HepG2 (cell line): ENCODE measurements at regions not wholly inside any gene's neighbourhood (a gene's known extent, or its start where the extent isn't known, plus 50 kb on each side); places are given as distances from the start of the nearest gene placed in this dataset.

ENCODE experiments used
- ATAC-seq: fragments of 200-7000 bp; cut with Tn5 transposase; 3 replicates; pipeline ENCODE4 v1.9.1; 2020; ENCODE audit warnings: mild to moderate bottlenecking, moderate library complexity
- BruUV-seq: library from RNA; stranded (reverse); fragments of 400-500 nt; replicated peaks from 2 replicates; lab custom pipeline; 2021; lab: Mats Ljungman, UMichigan
- CTCF ChIA-PET: fragments of 300-600 bp; formaldehyde crosslinking; extraction: SDS; loops from one replicate; lab custom pipeline; 2021; ENCODE audit warnings: low total read pairs, inconsistent platforms, low intra/inter-chr PET ratio; lab: Yijun Ruan, JAX
- POLR2A ChIA-PET: fragments of 350-600 bp; sonication (Branson Sonifier 250); formaldehyde crosslinking; loops from one replicate; lab custom pipeline; 2020; ENCODE audit warnings: antibody characterized with exemption, inconsistent platforms; lab: Yijun Ruan, JAX
- DNase-seq: peaks from one replicate; pipeline ENCODE4 v3.0.0-alpha.2; 2015; ENCODE audit warnings: low spot score
- FAIRE-seq: peaks from 3 replicates; lab custom pipeline; 2011; peaks lifted over from hg19 to GRCh38; lab: Jason Lieb, UNC
- H2AFZ ChIP-seq: one replicate; pipeline ENCODE4 v1.6.1; 2011; ENCODE audit warnings: low read length, inconsistent platforms
- H3K27ac ChIP-seq: fragments of 300-600 bp; 3 replicates; pipeline ENCODE4 v1.8.0; 2011; ENCODE audit warnings: mixed run types, mild to moderate bottlenecking, mixed read lengths, low read length, inconsistent platforms; ENCODE audit not compliant: insufficient read depth; ENCODE audit errors: extremely low read length
- H3K27me3 ChIP-seq, 2 experiments: fragments of 200-600 bp in 1 of 2; 2 replicates in 1 of 2; 3 replicates in 1 of 2; pipeline versions ENCODE4 v1.6.0 to v1.8.0; 2011; ENCODE audit warnings: low read length in 2 of 2, mild to moderate bottlenecking in 2 of 2, moderate library complexity in 2 of 2, inconsistent platforms in 1 of 2; ENCODE audit not compliant: insufficient read depth in 2 of 2, control insufficient read depth in 1 of 2
- H3K36me3 ChIP-seq, 2 experiments: fragments of 200-600 bp in 1 of 2; replicated peaks in 1 of 2; 2 replicates in 1 of 2; 3 replicates in 1 of 2; pipeline versions ENCODE4 v1.5.1 to v1.8.0; 2011; ENCODE audit warnings: low read length in 2 of 2, inconsistent platforms in 1 of 2; ENCODE audit not compliant: insufficient read depth in 2 of 2, control insufficient read depth in 1 of 2
- H3K4me1 ChIP-seq: 2 replicates; pipeline ENCODE4 v1.5.1; 2012; ENCODE audit warnings: low read length, inconsistent platforms; ENCODE audit not compliant: insufficient read depth
- H3K4me2 ChIP-seq: 2 replicates; pipeline ENCODE4 v1.6.0; 2011; ENCODE audit warnings: low read depth, low read length, inconsistent platforms
- H3K4me3 ChIP-seq, 3 experiments: fragments of 200-600 bp in 1 of 3; sonication (generic), shearing (Covaris generic) in 1 of 3; replicated peaks in 1 of 3; 2 replicates each; pipeline ENCODE4 v1.5.1; 2011 to 2016; ENCODE audit warnings: low read length in 3 of 3, inconsistent platforms in 2 of 3, low read depth in 2 of 3, mild to moderate bottlenecking in 2 of 3, control low read depth in 1 of 3, mixed read lengths in 1 of 3; ENCODE audit not compliant: insufficient read depth in 1 of 3
- H3K79me2 ChIP-seq: one replicate; pipeline ENCODE4 v1.6.1; 2011; ENCODE audit warnings: low read length, inconsistent platforms; ENCODE audit not compliant: insufficient read depth
- H3K9ac ChIP-seq: 2 replicates; pipeline ENCODE4 v1.6.0; 2011; ENCODE audit warnings: mild to moderate bottlenecking, low read depth, low read length, inconsistent platforms; ENCODE audit not compliant: insufficient read depth
- H3K9me3 ChIP-seq: 2 replicates; pipeline ENCODE4 v1.5.1; 2012; ENCODE audit warnings: mild to moderate bottlenecking, low read length
- H4K20me1 ChIP-seq: 2 replicates; pipeline ENCODE4 v1.6.0; 2011; ENCODE audit warnings: inconsistent platforms, mild to moderate bottlenecking, low read length, moderate library complexity; ENCODE audit not compliant: insufficient read depth
- ATF6 ChIP-seq: sonication (generic); formaldehyde crosslinking; conservative IDR thresholded peaks from 2 replicates; pipeline ENCODE4 v1.4.0; 2020; ENCODE audit warnings: missing genetic modification reagents
- ELF4 ChIP-seq: sonication (generic); formaldehyde crosslinking; IDR thresholded peaks from 2 replicates; pipeline ENCODE4 v1.5.0; 2020; ENCODE audit warnings: missing genetic modification reagents, mild to moderate bottlenecking, moderate library complexity, borderline replicate concordance
- FLYWCH1 ChIP-seq: sonication (generic); formaldehyde crosslinking; IDR thresholded peaks from 2 replicates; pipeline ENCODE4 v1.8.1; 2023; ENCODE audit warnings: mild to moderate bottlenecking, missing genetic modification reagents
- GATAD2A ChIP-seq: IDR thresholded peaks from 2 replicates; pipeline ENCODE4 v1.6.1; 2016
- HES4 ChIP-seq: sonication (generic); formaldehyde crosslinking; IDR thresholded peaks from 2 replicates; pipeline ENCODE4 v1.9.0; 2021; ENCODE audit warnings: mild to moderate bottlenecking, missing genetic modification reagents, borderline replicate concordance
- KDM3A ChIP-seq: IDR thresholded peaks from 2 replicates; pipeline ENCODE4 v1.6.1; 2018; ENCODE audit warnings: low read depth, missing compliant biosample characterization
- RAD51 ChIP-seq: fragments of 450-650 bp; IDR thresholded peaks from 2 replicates; pipeline ENCODE4 v1.6.1; 2016; ENCODE audit warnings: borderline replicate concordance
- THAP7 ChIP-seq: sonication (generic); formaldehyde crosslinking; IDR thresholded peaks from 2 replicates; pipeline ENCODE4 v1.8.1; 2023; ENCODE audit warnings: mild to moderate bottlenecking, missing genetic modification reagents
- THAP9 ChIP-seq: sonication (generic); formaldehyde crosslinking; IDR thresholded peaks from 2 replicates; pipeline ENCODE4; 2020; ENCODE audit warnings: missing genetic modification reagents, mild to moderate bottlenecking, borderline replicate concordance
- ZBTB25 ChIP-seq: IDR thresholded peaks from 2 replicates; pipeline ENCODE4 v1.6.1; 2018; ENCODE audit warnings: missing genetic modification reagents
- ZNF34 ChIP-seq: sonication (generic); formaldehyde crosslinking; IDR thresholded peaks from 2 replicates; pipeline ENCODE4 v1.4.0; 2020; ENCODE audit warnings: mild to moderate bottlenecking, missing genetic modification reagents, borderline replicate concordance
- ZNF782 ChIP-seq: sonication (generic); formaldehyde crosslinking; IDR thresholded peaks from 2 replicates; pipeline ENCODE4 v1.4.0; 2020; ENCODE audit warnings: missing genetic modification reagents, mild to moderate bottlenecking, borderline replicate concordance
- ZNF784 ChIP-seq: sonication (generic); formaldehyde crosslinking; IDR thresholded peaks from 2 replicates; pipeline ENCODE4 v1.5.1; 2020; ENCODE audit warnings: missing genetic modification reagents, mild to moderate bottlenecking, borderline replicate concordance
- WGBS: methylation state at CpG from one replicate; pipeline ENCODE4 v1.1.6; 2017; ENCODE audit warnings: low lambda C conversion rate; 5-methylcytosine and 5-hydroxymethylcytosine counted together
- in situ Hi-C: cut with HindIII; loops from 2 replicates; pipeline ENCODE4 v1.10.0; 2017; ENCODE audit warnings: low pct_unique_long_range_greater_than_20kb; ENCODE audit not compliant: extremely low pct_ligation_motif_present
- intact Hi-C: fragments of 100-400 bp; cut with micrococcal nuclease; formaldehyde crosslinking; loops from one replicate; pipeline ENCODE4 v1.10.0; 2022; ENCODE audit not compliant: unreplicated experiment

- TF ChIP-seq THAP9 (CRISPR knock-in tag) (no peak), ZNF34 (CRISPR knock-in tag) (no peak), ATF6 (CRISPR knock-in tag) (no peak), FLYWCH1 (CRISPR knock-in tag) (no peak), GATAD2A (CRISPR knock-in tag) (no peak)
Observed at GRCh38 chrX:2640436-2641150, 50.5 kb upstream of the CD99 start (continued).

GRCh38 chrX:2638279-2638678 is 52.8 kb upstream of the CD99 start:
- POLR2A ChIA-PET = no interaction called here
- intact Hi-C loops (no loop called here), in situ Hi-C loops (no loop called here)
- Histone ChIP-seq H3K27ac (no peak overlapping the region), H3K36me3 (peaks cover 1 to 6% of the 10 kb centered on the region in 2 experiments; a peak in 3 of 5 replicates), H3K4me1 (no peaks in the 10 kb centered on the region), H3K9me3 (no peaks in the 10 kb centered on the region), H3K4me2 (no peak overlapping the region), H3K4me3 (no peak overlapping the region), H3K79me2 (no peaks in the 10 kb centered on the region), H3K27me3 (no peaks in the 10 kb centered on the region), H4K20me1 (no peaks in the 10 kb centered on the region), H3K9ac (no peak overlapping the region), H2AFZ (no peak overlapping the region)
- WGBS = 98% methylated on average over 7 of the region's 7 CpGs
- ATAC-seq (no peak), DNase-seq (no peak), FAIRE-seq (no peak)
- no TSS peak for BruUV-seq
- CTCF ChIA-PET = no interaction called here
- TF ChIP-seq HES4 (CRISPR knock-in tag) (no peak), ZNF782 (CRISPR knock-in tag) (no peak), ZBTB25 (CRISPR knock-in tag) (no peak), ZNF784 (no peak), ELF4 (CRISPR knock-in tag) (no peak), RAD51 (no peak), THAP7 (no peak), KDM3A (CRISPR knock-in tag) (no peak)
